ENCODE measurements at regions not wholly inside any gene's neighbourhood (a gene's known extent, or its start where the extent isn't known, plus 50 kb on each side); places are given as distances from the start of the nearest gene placed in this dataset.

GRCh38 chr9:113738893-113739604, 137.1 kb upstream of the ZNF618 start:
- POLR2A ChIA-PET (ENCODE audit: partially characterized antibody), result interaction anchor here (1.4 kb wide), 2 partner anchors 22 to 33 kb away, joined by 3 read pairs; no protein-coding TSS in a partner anchor
- H2BK15ac ChIP-seq (ENCODE audit: low read length), result no peak overlapping the region
- H3K4me1 ChIP-seq (replicated peaks in 1 of 4; ENCODE audit: control insufficient read depth in 3 of 4, insufficient read depth in 4 of 4, low read length in 3 of 4), result peaks cover 0 to 14% (median 4%) of the 10 kb centered on the region in 4 experiments; a peak in 5 of 7 replicates
- no peak overlapping the region for H3K23ac ChIP-seq (ENCODE audit: insufficient read length)
- H4K8ac ChIP-seq (ENCODE audit: extremely low read depth, insufficient read depth, low read length), result no peak overlapping the region
- FAIRE-seq (no peak), DNase-seq (ENCODE audit: low read depth in 1 of 2, low spot score in 2 of 2) (no peak)
- no peak overlapping the region for H2BK5ac ChIP-seq (ENCODE audit: low read depth, low read length)
- H3K79me1 ChIP-seq (ENCODE audit: low read depth, low read length), result no peaks in the 10 kb centered on the region
- peak overlapping the region; percentile 50; the same call in 1 of the 2 replicates for H2BK12ac ChIP-seq (ENCODE audit: low read depth, low read length)
- H2BK120ac ChIP-seq (replicated peaks; ENCODE audit: low read depth, low read length), result no peak overlapping the region
- no peak overlapping the region for H3K27ac ChIP-seq (ENCODE audit: low read depth, low read length)
- H3K4me2 ChIP-seq (ENCODE audit: insufficient read depth in 1 of 2, low read depth in 2 of 2, low read length in 2 of 2), result 0 out of 4 replicates have a peak overlapping the region, but pooled peaks of 1 of the 2 experiments have one; percentile 20
- H4K91ac ChIP-seq (replicated peaks; ENCODE audit: insufficient read length, low read length), result no peak overlapping the region
- H3K4ac ChIP-seq (replicated peaks; ENCODE audit: insufficient read length, low read depth, low read length), result no peak overlapping the region
- TF ChIP-seq CEBPB (IDR thresholded peaks at IDR 0.05; ENCODE audit: low read depth, low read length), result 0 out of 2 replicates have a peak, but pooled peaks have one; percentile 2
- TF ChIP-seq KDM1A (IDR thresholded peaks at IDR 0.05; ENCODE audit: borderline replicate concordance, low read length), result peak; percentile 88
- TF ChIP-seq POLR2AphosphoS5 (IDR thresholded peaks at IDR 0.05; ENCODE audit: low read depth, low read length), result no peak
- H3K9ac ChIP-seq (replicated peaks in 1 of 4; ENCODE audit: extremely low read depth in 1 of 4, low read depth in 3 of 4, low read length in 3 of 4), result no peak overlapping the region
- no peak overlapping the region for H3K18ac ChIP-seq (ENCODE audit: extremely low read depth, low read length)
- WGBS, 2 experiments (ENCODE audit: extremely low coverage in 1 of 2, insufficient coverage in 1 of 2, insufficient read length in 1 of 2, insufficient replicate concordance in 2 of 2, low coverage in 1 of 2, low lambda C conversion rate in 2 of 2, missing lambda C conversion rate in 1 of 2), result 73% methylated on average over 6 of the region's 6 CpGs; no CpG with 5 or more reads in 1 of the 2 experiments
- H3K56ac ChIP-seq (replicated peaks; ENCODE audit: insufficient read length, low read depth, low read length), result no peak overlapping the region
- H4K20me1 ChIP-seq (replicated peaks in 1 of 2; ENCODE audit: control insufficient read depth in 1 of 2, insufficient read depth in 2 of 2, low read length in 2 of 2), result no peaks in the 10 kb centered on the region
- H4K5ac ChIP-seq (ENCODE audit: insufficient read length, low read depth, low read length), result no peak overlapping the region
- H3K36me3 ChIP-seq (ENCODE audit: control insufficient read depth in 2 of 4, insufficient read depth in 4 of 4, low read length in 3 of 4), result no peaks in the 10 kb centered on the region
- no peaks in the 10 kb centered on the region for H3K27me3 ChIP-seq (replicated peaks in 1 of 4; ENCODE audit: control insufficient read depth in 3 of 4, extremely low read depth in 1 of 4, insufficient read depth in 3 of 4, low read length in 3 of 4)
- H2AK5ac ChIP-seq (ENCODE audit: low read depth, low read length), result no peak overlapping the region
- H2BK20ac ChIP-seq (ENCODE audit: low read length), result peak overlapping the region; percentile 80; the same call in 1 of the 2 replicates
- H2AFZ ChIP-seq (ENCODE audit: low read length), result no peak overlapping the region
- H3K14ac ChIP-seq (ENCODE audit: insufficient read length), result no peak overlapping the region
- H3K23me2 ChIP-seq (ENCODE audit: low read depth, low read length), result no peaks in the 10 kb centered on the region
- no peak overlapping the region for H3K4me3 ChIP-seq (ENCODE audit: extremely low read depth in 1 of 4, insufficient read depth in 2 of 4, low read depth in 3 of 4, low read length in 4 of 4)
- H3K79me2 ChIP-seq (ENCODE audit: control insufficient read depth in 1 of 2, insufficient read depth in 2 of 2, low read length in 2 of 2), result no peaks in the 10 kb centered on the region
- H3K9me3 ChIP-seq (ENCODE audit: insufficient read depth in 2 of 2, low read depth in 1 of 2, low read length in 1 of 2), result no peaks in the 10 kb centered on the region
- CTCF ChIA-PET (ENCODE audit: partially characterized antibody), result interaction anchor here (0.6 to 2.4 kb wide), 6 partner anchors 48 to 340 kb away, joined by 3 to 16 read pairs (median 6); no protein-coding TSS in a partner anchor
